NCI-H774 (cell line): ENCODE measurements at regions not wholly inside any gene's neighbourhood (a gene's known extent, or its start where the extent isn't known, plus 50 kb on each side); places are given as distances from the start of the nearest gene placed in this dataset.
A peak's percentile ranks its signal among the peaks of the same experiment; 100 is the strongest.

ENCODE experiments used
- DNase-seq: peaks from one replicate; lab custom pipeline; 2025; lab: John Stamatoyannopoulos, UW

- DNase-seq = no peak
Measured at GRCh38 chr17:74087002-74087585, 116.4 kb upstream of the RPL38 start.

- no peak for DNase-seq
Measured at GRCh38 chr17:74088285-74088933, 115.1 kb upstream of the RPL38 start.

GRCh38 chr17:74088934-74089329, 114.5 kb upstream of the RPL38 start:
- DNase-seq = no peak

GRCh38 chr17:74089380-74089779, 114.1 kb upstream of the RPL38 start:
- no peak for DNase-seq

GRCh38 chr17:74089869-74090464, 113.5 kb upstream of the RPL38 start:
- DNase-seq = peak; percentile 64

- no peak for DNase-seq
Measured at GRCh38 chr17:74094651-74095050, 108.8 kb upstream of the RPL38 start.

GRCh38 chr17:74096456-74096855, 107.0 kb upstream of the RPL38 start:
- no peak for DNase-seq

GRCh38 chr17:74097450-74098135, 105.9 kb upstream of the RPL38 start:
- DNase-seq = no peak

- no peak for DNase-seq
Measured at GRCh38 chr17:74098136-74099024, 105.1 kb upstream of the RPL38 start.

GRCh38 chr17:74099442-74100340, 103.8 kb upstream of the RPL38 start:
- no peak for DNase-seq

- DNase-seq = no peak
Measured at GRCh38 chr17:74104921-74105320, 98.6 kb upstream of the RPL38 start.

GRCh38 chr17:74107107-74107506, 96.4 kb upstream of the RPL38 start:
- DNase-seq = no peak

GRCh38 chr17:74108126-74108705, 95.3 kb upstream of the RPL38 start:
- no peak for DNase-seq

- DNase-seq = no peak
Measured at GRCh38 chr17:74110467-74110866, 93.0 kb upstream of the RPL38 start.

- no peak for DNase-seq
Measured at GRCh38 chr17:74113326-74113725, 90.2 kb upstream of the RPL38 start.

GRCh38 chr17:74113952-74114351, 89.5 kb upstream of the RPL38 start:
- DNase-seq = no peak

- no peak for DNase-seq
Measured at GRCh38 chr17:74114881-74115470, 88.5 kb upstream of the RPL38 start.

GRCh38 chr17:74115586-74115985, 87.9 kb upstream of the RPL38 start:
- DNase-seq = no peak

- DNase-seq = no peak
Measured at GRCh38 chr17:74116087-74116717, 87.3 kb upstream of the RPL38 start.
